Caco-2 (cell line): ENCODE measurements at regions not wholly inside any gene's neighbourhood (a gene's known extent, or its start where the extent isn't known, plus 50 kb on each side); places are given as distances from the start of the nearest gene placed in this dataset.

Experiments
- BruUV-seq: library from RNA; stranded (reverse); fragments of 400-500 nt; replicated peaks from 2 replicates; lab custom pipeline; 2021; lab: Mats Ljungman, UMichigan
- CTCF ChIA-PET: fragments of 300-600 bp; sonication (Branson Sonifier 250); formaldehyde crosslinking; loops from one replicate; lab custom pipeline; 2022; ENCODE audit warnings: antibody characterized with exemption; lab: Charles Lee
- POLR2A ChIA-PET: fragments of 300-600 bp; sonication (Branson Sonifier 250); formaldehyde crosslinking; loops from one replicate; lab custom pipeline; 2022; ENCODE audit warnings: antibody characterized with exemption; lab: Charles Lee
- DNase-seq, 2 experiments: peaks; one replicate each; pipeline versions ENCODE4 v3.0.0 to v3.0.0-alpha.2; 2020 to 2022
- H3K27me3 ChIP-seq: replicated peaks from 2 replicates; pipeline ENCODE4 v1.6.0; 2011; ENCODE audit warnings: low read length; ENCODE audit not compliant: control insufficient read depth, insufficient read depth
- H3K36me3 ChIP-seq: 2 replicates; pipeline ENCODE4 v1.5.1; 2011; ENCODE audit warnings: low read length; ENCODE audit not compliant: control insufficient read depth, insufficient read depth
- H3K4me1 ChIP-seq: fragments of 250-450 bp; sonication (Bioruptor Pico); 2 replicates; pipeline ENCODE4 v1.5.1; 2020; ENCODE audit warnings: mild to moderate bottlenecking
- H3K4me3 ChIP-seq: 2 replicates; pipeline ENCODE4 v1.5.1; 2011; ENCODE audit warnings: low read depth, mild to moderate bottlenecking, control low read depth, low read length
- H3K9me3 ChIP-seq: fragments of 250-450 bp; sonication (Bioruptor Pico); 2 replicates; pipeline ENCODE4 v1.5.1; 2020; ENCODE audit warnings: mild to moderate bottlenecking, moderate library complexity
- H3K27ac Mint-ChIP-seq: one replicate; pipeline ENCODE4 v1.8.0; 2022; ENCODE audit warnings: mixed read lengths; ENCODE audit not compliant: unreplicated experiment
- H3K27me3 Mint-ChIP-seq: one replicate; pipeline ENCODE4 v1.8.0; 2022; ENCODE audit warnings: mixed read lengths; ENCODE audit not compliant: insufficient read depth, unreplicated experiment
- H3K36me3 Mint-ChIP-seq: one replicate; pipeline ENCODE4 v1.8.0; 2022; ENCODE audit warnings: mild to moderate bottlenecking, mixed read lengths; ENCODE audit not compliant: insufficient read depth, unreplicated experiment
- H3K4me1 Mint-ChIP-seq: one replicate; pipeline ENCODE4 v1.8.0; 2022; ENCODE audit warnings: low read depth, mixed read lengths; ENCODE audit not compliant: unreplicated experiment
- H3K4me3 Mint-ChIP-seq: one replicate; pipeline ENCODE4 v1.8.0; 2022; ENCODE audit warnings: mild to moderate bottlenecking, moderate library complexity, mixed read lengths; ENCODE audit not compliant: unreplicated experiment
- H3K9me3 Mint-ChIP-seq: one replicate; pipeline ENCODE4 v1.8.0; 2022; ENCODE audit warnings: mixed read lengths; ENCODE audit not compliant: unreplicated experiment
- CTCF ChIP-seq, 2 experiments: fragments of 200-600 bp in 1 of 2; IDR thresholded peaks; 1 replicate in 1 of 2; 2 replicates in 1 of 2; pipeline versions ENCODE4 v1.5.1 to v1.8.0; 2011 to 2022; ENCODE audit warnings: antibody characterized with exemption in 1 of 2, control low read depth in 1 of 2, inconsistent platforms in 1 of 2, low read depth in 1 of 2, low read length in 1 of 2, mild to moderate bottlenecking in 1 of 2, moderate library complexity in 1 of 2; ENCODE audit not compliant: insufficient read depth in 1 of 2, severe bottlenecking in 1 of 2, unreplicated experiment in 1 of 2
- intact Hi-C: fragments of 100-400 bp; cut with micrococcal nuclease; formaldehyde crosslinking; loops from one replicate; pipeline ENCODE4 v1.10.0; 2022; ENCODE audit not compliant: unreplicated experiment

DNA sequence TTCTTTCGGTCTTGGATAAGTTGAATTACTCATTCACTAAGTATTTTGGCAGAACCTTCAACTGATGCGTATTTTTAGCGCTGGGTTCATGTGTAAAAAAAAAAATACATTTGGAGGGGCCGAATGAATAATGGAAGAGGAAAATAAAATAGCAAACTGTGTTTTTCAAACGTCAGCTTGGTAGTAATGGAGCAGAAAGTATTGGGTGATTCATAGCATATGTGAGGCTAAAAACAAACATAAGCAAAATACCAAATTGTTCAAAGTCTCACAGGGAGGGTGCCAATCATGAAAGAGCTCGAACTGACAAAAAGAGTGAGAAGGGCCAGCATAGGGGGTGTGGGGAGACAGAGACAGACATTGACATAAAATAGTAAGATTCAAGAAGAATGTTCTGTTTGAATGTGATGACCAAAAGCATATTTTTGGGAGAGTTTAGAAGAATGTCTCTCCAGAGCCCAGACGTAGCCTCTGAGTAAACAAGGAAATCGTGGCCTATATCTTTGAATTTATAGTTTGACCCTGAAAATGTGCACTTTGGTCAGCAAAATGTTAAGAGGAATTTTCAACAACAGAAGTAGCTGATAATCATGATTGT is 174.9 kb upstream of the HMHB1 start:
- Histone ChIP-seq H3K9me3 (no peaks in the 10 kb centered on the region; the same call in 1 of the 2 replicates), H3K4me1 (peaks cover 54% of the 10 kb centered on the region), H3K27me3 (no peaks in the 10 kb centered on the region), H3K36me3 (no peaks in the 10 kb centered on the region), H3K4me3 (no peak overlapping the region)
- TF ChIP-seq CTCF (IDR thresholded peaks at IDR 0.05; ENCODE audit: insufficient read depth in 1 of 2, low read depth in 1 of 2, low read length in 1 of 2, severe bottlenecking in 1 of 2, unreplicated experiment in 1 of 2) = no peak
- H3K36me3 Mint-ChIP-seq = no peaks in the 10 kb centered on the region
- peak overlapping the region; percentile 34 for H3K4me3 Mint-ChIP-seq
- BruUV-seq = no TSS peak
- peaks cover 57% of the 10 kb centered on the region for H3K4me1 Mint-ChIP-seq
- POLR2A ChIA-PET = interaction anchor here (0.6 kb wide), 2 partner anchors 22 to 149 kb away, joined by 3 to 4 read pairs; no protein-coding TSS in a partner anchor
- H3K9me3 Mint-ChIP-seq = peaks cover 2% of the 10 kb centered on the region
- CTCF ChIA-PET = interaction anchor here (0.6 to 1.7 kb wide), 2 partner anchors 67 to 654 kb away, joined by 4 to 8 read pairs; no protein-coding TSS in a partner anchor
- H3K27ac Mint-ChIP-seq = peak overlapping the region; percentile 28
- H3K27me3 Mint-ChIP-seq = no peaks in the 10 kb centered on the region
- DNase-seq = no peak
- intact Hi-C loops = loop anchor here (1.0 to 5.0 kb wide), 2 partner anchors 41 to 70 kb away; no protein-coding TSS in a partner anchor

GRCh38 chr5:143635888-143636287 is 176.1 kb upstream of the HMHB1 start:
- BruUV-seq = no TSS peak
- Histone ChIP-seq H3K4me3 (no peak overlapping the region), H3K27me3 (no peaks in the 10 kb centered on the region), H3K4me1 (peaks cover 54% of the 10 kb centered on the region), H3K36me3 (no peaks in the 10 kb centered on the region), H3K9me3 (no peaks in the 10 kb centered on the region; the same call in 1 of the 2 replicates)
- no peak for TF ChIP-seq CTCF (IDR thresholded peaks at IDR 0.05; ENCODE audit: insufficient read depth in 1 of 2, low read depth in 1 of 2, low read length in 1 of 2, severe bottlenecking in 1 of 2, unreplicated experiment in 1 of 2)
- no peak for DNase-seq
- POLR2A ChIA-PET = no interaction called here
- Mint-ChIP-seq H3K27me3 (no peaks in the 10 kb centered on the region), H3K36me3 (no peaks in the 10 kb centered on the region), H3K27ac (peak overlapping the region; percentile 28), H3K4me3 (no peak overlapping the region), H3K9me3 (no peaks in the 10 kb centered on the region), H3K4me1 (peaks cover 57% of the 10 kb centered on the region)
- intact Hi-C loops = loop anchor here (5.0 kb wide), 1 partner anchor 69 kb away; no protein-coding TSS in a partner anchor
- CTCF ChIA-PET = no interaction called here

- no peaks in the 10 kb centered on the region; the same call in 1 of the 2 replicates for H3K9me3 ChIP-seq
- H3K9me3 Mint-ChIP-seq = no peaks in the 10 kb centered on the region
- ChIA-PET CTCF (no interaction called here), POLR2A (no interaction called here)
- intact Hi-C loops = loop anchor here (5.0 kb wide), 1 partner anchor 68 kb away; no protein-coding TSS in a partner anchor
- no peaks in the 10 kb centered on the region for H3K36me3 ChIP-seq
- no TSS peak for BruUV-seq
- no peak for TF ChIP-seq CTCF (IDR thresholded peaks at IDR 0.05; ENCODE audit: insufficient read depth in 1 of 2, low read depth in 1 of 2, low read length in 1 of 2, severe bottlenecking in 1 of 2, unreplicated experiment in 1 of 2)
- H3K4me3 ChIP-seq = no peak overlapping the region
- peak; percentile 20 to 46 for DNase-seq
- H3K27ac Mint-ChIP-seq = peak overlapping the region; percentile 28
- no peaks in the 10 kb centered on the region for H3K27me3 Mint-ChIP-seq
- H3K4me1 Mint-ChIP-seq = peaks cover 57% of the 10 kb centered on the region
- H3K27me3 ChIP-seq = no peaks in the 10 kb centered on the region
- H3K36me3 Mint-ChIP-seq = no peaks in the 10 kb centered on the region
- H3K4me1 ChIP-seq = peaks cover 54% of the 10 kb centered on the region
- no peak overlapping the region for H3K4me3 Mint-ChIP-seq
These were observed 176.7 kb upstream of the HMHB1 start for GRCh38 chr5:143635146-143635752.
